ENCODE measurements at regions not wholly inside any gene's neighbourhood (a gene's known extent, or its start where the extent isn't known, plus 50 kb on each side); places are given as distances from the start of the nearest gene placed in this dataset.
"Not testable (repeated sequence)": the region's sequence is repeated elsewhere in the genome, so short reads cannot be mapped to it uniquely, and the experiment has no call there.

DNA sequence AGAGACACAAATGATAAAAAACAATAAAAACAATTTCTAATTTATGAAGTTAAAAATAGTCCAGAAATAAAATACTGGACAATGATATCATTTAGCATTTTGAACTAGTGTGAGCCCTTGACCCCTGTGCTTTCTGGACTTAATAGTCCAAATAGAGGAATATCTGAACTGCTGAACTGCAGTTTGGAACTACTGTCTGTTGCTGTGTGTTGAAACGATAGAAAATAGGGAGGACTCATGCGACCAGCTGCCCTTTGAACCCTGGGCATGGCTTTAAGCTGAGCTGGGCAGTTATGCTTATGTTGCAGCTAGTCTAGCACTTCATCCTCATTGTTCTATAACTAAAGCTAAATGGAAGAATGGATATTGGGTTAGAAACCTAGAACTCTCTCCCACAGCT, 99.5 kb downstream of the FMR1NB start:
- DNase-seq (ENCODE audit: low read depth in 2 of 2) = no peak

DNA sequence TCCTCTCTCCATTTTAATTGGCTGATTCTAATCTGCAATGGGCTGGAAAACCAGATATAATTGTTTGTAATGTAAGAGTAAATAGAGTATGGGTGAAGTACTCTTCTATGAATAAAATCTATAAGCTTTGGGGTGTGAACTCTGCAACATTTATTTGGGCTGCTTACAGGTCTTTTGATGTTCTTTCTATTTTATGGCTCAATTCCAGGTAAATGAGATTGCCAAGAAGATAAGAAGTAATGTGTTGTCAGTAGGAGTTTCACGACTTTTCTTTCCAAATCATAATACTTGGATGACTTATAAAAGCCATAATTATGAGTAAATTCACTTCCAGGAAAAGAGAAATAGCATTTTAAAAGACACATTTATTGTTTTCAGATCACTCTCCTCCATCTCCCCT, 103.5 kb downstream of the FMR1NB start:
- no peak for DNase-seq (ENCODE audit: low read depth in 2 of 2)

DNA sequence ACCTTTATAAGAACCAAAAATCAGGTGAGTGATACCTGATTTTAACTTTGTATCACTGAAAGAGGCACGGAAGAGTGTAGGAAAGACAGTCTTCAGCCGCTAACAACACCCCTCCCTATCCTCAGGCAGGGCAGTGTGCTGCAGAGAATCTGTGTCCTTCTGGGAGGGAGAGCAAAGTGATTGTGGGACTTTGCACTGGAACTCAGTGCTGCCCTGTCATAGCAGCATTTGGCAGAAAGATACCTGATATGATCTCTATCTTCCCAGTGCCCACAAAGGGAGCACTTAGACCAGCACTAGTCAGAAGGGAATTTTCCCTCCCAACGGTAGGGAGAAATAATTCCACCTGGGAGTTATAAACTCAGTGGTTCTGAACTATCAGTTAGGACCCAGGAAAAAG, 139.0 kb downstream of the FMR1NB start:
- DNase-seq (ENCODE audit: low read depth in 2 of 2) = no peak

DNA sequence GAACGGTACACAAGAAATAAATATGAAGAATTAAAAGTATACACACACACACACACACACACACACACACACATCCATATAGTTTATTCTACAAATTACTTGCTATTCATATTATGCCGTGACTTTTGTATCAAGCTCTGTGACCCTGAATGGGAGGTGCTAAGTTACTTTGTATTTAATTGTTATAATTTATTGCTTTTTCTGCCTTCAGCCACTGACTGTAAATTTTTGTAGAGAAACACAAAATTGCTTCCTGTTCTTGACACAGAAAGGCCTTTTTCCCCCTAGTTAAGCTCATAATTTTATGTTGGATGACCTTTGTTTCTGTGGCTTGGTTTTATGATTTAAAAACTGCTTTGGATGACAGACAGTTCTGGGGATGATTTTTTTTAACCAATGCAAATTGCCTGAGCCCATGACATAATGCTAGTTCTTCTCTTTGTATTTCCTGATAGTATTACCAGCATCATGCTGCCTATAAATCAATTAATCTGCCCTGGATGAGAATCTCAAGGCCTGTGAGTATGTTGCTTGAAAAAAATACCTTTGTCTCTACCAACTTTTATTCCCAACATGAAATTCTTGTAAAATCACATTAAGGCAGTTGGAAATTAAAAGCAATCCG, 140.0 kb downstream of the FMR1NB start:
- DNase-seq (ENCODE audit: low read depth in 2 of 2) = no peak

DNA sequence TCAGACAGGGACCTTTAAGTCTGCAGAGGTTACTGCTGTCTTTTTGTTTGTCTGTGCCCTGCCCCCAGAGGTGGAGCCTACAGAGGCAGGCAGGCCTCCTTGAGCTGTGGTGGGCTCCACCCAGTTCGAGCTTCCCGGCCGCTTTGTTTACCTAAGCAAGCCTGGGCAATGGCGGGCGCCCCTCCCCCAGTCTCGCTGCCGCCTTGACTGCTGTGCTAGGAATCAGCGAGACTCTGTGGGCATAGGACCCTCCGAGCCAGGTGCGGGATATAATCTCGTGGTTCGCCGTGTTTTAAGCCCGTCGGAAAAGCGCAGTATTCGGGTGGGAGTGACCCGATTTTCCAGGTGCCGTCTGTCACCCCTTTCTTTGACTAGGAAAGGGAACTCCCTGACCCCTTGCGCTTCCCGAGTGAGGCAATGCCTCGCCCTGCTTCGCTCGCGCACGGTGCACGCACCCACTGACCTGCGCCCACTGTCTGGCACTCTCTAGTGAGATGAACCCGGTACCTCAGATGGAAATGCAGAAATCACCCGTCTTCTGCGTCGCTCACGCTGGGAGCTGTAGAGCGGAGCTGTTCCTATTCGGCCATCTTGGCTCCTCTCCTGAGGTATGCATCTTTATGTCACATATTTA, 147.9 kb downstream of the FMR1NB start:
- not testable (repeated sequence) for DNase-seq (ENCODE audit: low read depth in 2 of 2)

DNA sequence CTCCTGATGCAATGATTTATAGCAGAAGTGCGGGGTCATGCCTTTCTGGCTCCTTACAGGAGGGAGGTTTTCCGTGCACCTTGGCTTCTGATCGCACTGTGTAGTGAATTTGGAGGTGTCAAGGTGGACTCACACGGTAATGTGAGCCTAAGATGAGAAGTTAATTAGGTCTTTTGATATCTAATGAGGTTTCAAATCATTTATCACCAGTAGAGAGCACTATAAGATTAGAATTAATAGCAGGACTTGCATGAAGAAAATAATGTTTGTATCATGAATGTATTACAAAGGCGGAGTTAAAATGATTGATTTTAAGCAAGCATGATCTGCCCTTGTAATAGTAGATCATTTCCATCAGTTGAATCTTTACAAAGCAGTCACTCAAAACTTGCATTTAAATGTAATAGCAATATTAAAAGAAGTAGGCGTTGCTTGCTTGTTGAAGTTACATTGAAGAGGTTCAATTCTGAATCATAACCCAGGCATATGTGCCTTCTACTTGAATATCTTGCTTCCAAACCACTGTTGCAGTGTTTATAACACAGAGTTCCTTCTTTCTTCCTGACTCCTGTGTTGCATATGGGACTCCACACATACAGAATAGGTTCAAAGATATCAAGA, 152.1 kb downstream of the FMR1NB start:
- DNase-seq (ENCODE audit: low read depth in 2 of 2) = no peak

DNA sequence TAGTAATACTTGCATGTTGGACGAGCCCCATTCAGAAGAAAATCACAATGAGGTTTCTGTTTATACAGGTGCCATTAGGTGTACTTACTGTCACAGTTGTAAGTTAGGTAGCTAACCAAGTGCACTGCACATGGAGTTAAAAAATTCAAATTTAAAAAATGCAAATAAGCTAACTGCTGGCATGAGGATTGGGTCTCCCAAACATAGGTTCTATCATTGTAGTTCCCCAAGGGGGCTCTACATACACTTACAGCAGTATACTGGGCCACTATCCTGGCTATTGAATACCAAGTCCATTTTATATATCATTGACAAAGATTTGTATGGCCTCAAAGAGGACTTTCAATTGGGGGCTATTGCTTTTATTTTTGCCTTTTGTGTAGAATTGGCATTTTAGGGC, 153.4 kb downstream of the FMR1NB start:
- no peak for DNase-seq (ENCODE audit: low read depth in 2 of 2)

DNA sequence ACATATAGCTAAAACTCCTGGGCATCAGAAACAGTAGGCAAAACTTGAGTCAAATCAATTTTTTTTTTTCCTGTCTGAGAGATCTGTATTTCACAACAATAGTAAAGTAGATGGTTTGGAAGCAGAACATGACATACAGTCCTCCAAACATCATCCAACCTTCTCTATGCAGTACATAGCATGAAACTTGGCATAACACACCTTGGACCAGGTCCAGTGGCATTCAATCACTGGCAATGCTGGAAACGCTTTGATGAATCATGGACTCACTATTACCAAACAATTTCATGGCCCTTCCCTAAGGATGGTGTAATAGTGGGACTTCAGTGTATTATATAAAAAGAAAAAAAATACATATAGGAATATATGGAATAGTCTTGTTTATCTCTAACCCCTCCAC, 154.6 kb downstream of the FMR1NB start:
- DNase-seq (ENCODE audit: low read depth in 2 of 2) = no peak

DNA sequence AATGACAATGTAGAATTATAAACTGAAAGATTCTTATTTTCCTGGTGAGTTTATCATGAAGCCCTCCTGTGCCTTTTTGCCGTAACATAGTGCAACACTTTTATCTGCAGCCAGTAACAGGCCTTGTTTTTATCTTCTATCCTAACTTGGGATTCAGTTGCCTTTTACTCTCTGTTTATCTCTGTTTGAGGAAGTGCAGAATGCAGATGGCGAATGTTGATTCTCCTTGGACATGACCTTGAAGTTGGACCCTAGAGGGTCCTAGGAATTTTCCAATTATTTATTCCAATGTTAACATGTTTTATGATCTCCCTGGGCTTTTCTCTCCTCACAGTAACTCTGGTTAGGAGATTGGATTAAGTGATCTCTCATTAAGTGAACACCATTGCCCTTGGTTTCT, 165.0 kb downstream of the FMR1NB start:
- no peak for DNase-seq (ENCODE audit: low read depth in 2 of 2)

DNA sequence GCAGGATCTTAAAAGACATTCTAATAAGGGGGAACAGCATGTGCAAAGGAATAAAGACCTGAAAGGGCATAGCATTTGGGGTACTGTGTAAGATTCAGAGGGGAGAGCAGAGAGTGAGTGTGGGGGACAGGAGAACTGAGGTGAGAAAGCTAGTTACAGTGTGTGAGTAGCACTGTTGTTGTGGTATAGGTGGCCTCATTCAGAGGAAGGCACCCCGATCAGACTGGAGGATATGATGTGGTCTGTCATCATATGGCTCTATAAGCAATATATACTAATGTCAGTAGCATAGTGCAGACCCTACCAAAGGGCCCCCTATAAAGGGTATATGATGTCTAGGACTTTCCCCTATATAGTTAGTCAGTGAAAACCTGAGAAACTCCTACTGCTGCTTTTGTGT, 175.8 kb downstream of the FMR1NB start:
- DNase-seq (ENCODE audit: low read depth in 2 of 2) = no peak

DNA sequence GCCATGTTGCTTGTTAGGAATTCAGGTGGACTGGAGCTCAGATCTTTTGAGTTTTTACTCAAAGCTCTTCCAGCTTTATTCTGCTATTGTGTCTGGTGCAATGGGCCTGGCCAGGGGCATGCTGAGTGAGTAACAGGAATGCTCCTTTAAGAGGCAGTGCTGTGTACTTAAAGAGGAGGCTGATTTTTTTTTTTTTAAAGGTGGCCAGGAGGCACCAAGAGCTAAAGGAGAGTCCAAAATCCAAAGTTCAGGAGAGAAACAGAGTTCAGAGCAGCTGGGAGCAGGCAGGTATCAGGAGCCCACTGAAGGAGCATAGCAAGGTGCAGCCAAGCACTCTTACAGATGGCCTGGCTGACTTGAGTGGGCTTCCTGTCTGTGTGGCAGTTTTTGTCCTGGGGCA, 178.7 kb downstream of the FMR1NB start:
- DNase-seq (ENCODE audit: low read depth in 2 of 2) = no peak

DNA sequence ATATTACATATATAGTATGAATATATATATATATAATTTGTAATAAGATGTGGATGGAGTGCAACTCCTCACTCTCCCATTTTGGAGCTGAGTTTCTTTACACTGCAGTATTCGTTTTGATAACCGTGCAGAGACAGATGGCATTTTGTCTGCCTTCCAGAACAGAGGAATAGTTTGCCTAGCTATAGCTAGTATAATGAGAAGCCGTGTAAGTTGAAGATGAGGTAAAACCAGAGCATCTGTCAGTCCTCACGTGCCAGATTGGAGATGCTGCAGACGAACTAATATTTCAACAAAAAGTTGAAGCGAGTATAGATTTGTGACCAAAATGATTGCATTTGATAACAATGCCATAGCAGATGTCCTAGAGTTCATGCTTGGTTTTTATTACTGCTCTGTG, 180.6 kb downstream of the FMR1NB start:
- DNase-seq (ENCODE audit: low read depth in 2 of 2) = no peak

DNA sequence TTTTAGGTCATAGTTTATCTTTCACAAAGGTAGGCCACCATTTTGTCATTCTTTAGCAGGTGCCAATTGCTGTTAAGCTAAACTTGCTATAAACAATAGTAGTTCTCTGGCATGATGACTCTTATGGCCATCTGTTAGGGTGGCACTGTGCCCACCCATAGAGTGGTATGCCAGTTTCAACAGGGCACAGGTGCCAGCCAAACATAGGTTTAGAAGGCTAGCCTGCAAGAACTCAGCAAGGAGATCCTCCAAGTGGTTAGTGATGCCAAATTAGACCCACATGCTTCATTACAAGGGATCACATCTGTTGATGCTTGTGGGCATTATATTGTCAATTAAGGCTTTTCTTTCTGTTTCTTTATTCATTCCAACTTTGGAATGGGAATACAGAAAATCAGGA, 204.5 kb downstream of the FMR1NB start:
- DNase-seq (ENCODE audit: low read depth in 2 of 2) = no peak

DNA sequence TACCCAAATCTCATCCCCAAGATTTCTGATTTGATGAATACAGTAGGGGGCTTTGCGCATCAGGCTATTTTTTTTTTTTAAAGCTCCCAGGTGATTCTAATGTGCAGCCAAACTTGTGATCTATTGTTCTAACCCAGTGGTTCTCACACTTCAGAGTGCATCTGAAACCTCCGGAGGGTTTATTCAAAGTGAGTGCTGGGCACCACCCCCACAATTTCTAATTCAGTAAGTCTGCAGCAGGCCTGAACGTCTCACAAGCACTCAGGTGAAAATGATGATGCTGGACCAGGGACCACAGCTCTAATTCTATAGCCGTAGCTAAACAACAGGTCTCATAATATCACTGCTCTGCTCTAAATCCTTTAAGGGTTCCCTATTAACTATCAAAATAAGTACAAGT, 211.4 kb downstream of the FMR1NB start:
- DNase-seq (ENCODE audit: low read depth in 2 of 2) = no peak

DNA sequence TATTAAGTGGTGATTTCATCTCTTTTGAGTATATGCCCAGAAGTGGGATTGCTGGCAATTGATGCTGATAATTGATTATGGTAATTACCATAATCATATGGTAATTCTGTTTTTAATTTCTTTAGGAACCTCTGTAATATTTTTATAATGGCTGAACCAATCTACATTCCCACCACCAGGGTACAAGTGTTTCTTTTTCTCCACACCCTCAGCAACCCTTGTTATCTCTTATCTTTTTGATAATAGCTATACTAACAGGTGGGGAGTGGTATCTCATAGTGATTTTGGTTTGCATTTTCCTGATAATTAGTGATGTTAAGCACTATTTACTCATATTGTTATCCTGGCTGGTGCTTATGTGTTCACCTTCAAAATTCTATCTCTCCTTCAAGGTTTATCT, 212.6 kb downstream of the FMR1NB start:
- no peak for DNase-seq (ENCODE audit: low read depth in 2 of 2)

DNA sequence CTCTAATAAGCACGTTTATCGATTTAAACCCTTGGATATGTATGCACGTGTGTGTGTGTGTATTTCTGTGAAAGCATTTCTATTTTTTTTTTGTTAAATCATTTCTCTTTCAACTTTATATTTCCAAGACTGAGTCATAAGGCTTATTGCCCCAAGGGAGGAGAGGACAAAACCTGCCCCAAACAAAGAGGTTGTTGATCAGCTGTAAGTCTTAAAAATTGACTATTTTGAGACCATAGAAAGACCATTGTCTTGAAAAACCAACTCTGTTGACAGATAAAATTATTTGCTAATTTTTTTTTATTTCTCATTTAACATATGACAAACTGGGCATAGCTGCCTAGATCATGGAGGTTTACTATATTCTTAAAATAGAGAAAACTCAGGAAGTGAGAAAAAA, 222.4 kb downstream of the FMR1NB start:
- no peak for DNase-seq (ENCODE audit: low read depth in 2 of 2)

DNA sequence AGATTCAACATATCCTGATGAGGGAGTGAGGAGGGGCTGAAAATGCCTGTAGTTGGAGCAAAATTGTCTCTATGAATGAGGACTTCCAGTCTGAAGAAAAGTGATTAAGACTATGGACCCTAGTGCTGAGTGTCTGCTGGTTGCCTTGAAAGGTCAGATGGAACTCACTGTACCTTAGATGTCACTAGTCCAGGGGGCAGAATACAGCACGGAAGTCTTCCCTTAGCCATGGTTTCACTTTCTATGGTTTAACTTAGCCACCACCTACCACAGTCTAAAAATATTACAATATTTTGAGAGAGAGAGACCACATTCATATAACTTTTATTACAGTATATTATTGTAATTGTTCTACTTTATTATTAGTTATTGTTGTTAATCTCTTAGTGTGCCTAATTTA, 223.1 kb downstream of the FMR1NB start:
- no peak for DNase-seq (ENCODE audit: low read depth in 2 of 2)

DNA sequence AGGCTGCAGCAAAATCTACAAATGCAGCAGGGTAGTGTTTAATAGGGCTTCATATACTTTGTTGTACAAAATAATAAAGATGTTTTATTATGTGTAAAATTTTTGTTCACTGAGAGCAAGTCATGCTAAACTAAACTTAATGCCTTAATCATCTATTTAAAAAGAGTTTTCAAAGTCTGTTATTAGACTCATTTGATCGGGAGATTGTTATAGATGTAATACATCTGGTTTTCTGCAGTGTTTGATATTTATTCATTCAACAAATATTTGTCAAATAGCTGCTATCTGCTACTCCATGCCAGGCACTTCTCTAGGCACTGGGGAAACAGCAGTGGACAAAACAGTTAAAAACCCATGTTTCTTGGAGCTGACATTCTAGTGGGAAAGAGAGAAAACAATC, 233.6 kb downstream of the FMR1NB start:
- no peak for DNase-seq (ENCODE audit: low read depth in 2 of 2)

DNA sequence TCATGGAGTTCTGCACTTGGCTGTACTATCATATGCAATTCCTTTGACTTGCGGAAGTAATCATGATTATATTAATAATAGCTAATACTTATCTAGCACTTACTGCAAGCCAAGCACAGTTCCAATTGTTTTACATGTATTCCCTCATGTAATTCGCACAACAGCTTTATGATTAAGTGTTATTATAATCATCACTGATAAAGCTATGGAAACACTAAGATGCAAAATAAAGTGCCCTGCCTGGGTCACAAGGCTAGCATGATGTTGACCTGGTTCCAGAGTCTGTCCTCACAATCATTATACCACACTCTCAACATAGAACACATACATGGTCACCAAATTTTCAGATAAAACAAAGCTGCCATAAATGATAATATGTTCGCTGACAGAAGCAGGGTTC, 234.6 kb downstream of the FMR1NB start:
- no peak for DNase-seq (ENCODE audit: low read depth in 2 of 2)

DNA sequence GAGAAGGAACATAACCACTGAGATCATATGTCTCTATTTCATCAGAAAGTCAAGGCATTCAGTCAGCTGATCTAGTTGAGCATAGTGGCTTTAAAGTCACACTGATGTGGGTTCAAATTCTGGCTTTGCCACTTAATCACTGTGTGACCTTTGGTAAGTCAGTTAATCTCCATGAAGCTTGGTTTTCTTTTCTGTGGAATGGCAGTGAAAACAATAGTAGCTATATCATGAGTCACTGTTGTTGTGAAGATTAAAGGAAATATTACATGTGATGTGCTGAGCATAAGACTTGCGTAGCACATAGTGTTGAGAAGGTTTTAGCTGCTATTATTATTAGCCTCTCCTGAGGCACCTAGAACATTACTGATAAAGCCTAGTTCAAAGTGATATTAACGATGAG, 242.2 kb downstream of the FMR1NB start:
- DNase-seq (ENCODE audit: low read depth in 2 of 2) = no peak

DNA sequence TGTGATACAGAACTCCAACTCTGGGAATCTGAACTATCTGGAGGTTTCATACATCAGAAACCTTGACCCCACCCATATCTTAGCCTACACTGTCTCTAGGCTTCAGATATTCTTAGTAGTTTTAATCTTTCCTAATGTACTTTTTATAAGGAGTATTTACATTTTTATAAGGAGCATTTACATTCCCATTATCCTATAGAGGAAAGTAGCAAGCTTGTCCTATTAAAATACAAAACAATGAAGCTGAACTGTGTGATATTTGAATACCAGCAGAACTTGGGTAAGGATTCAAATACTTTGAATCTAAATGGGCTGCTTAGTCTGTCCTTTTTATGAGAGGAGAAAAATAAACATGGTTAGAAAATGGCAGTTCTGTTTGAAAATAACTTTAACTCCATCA, 247.4 kb downstream of the FMR1NB start:
- DNase-seq (ENCODE audit: low read depth in 2 of 2) = no peak

DNA sequence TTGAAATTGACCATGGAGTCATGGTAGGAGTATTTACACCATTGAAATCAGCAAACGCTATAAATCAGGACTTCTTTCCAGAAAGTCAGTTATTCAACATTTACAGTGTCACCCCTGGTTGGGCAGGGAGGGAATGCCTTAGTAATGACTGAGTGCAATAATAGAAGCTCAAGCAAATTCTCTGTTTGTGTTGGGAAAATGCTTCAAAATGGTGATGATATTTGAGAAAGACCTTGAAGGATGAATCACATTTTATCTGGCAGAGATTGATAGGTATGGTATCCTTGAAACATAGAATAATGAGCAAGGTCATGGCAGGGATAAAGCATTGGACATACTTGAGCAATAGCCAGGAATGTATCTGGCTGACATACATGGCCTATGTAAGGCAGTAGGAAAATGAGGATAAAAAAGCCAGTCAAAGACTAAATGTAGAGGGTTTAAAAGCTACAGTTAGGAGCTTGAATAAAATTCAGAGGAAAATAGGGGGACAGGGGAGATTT, 248.7 kb downstream of the FMR1NB start:
- no peak for DNase-seq (ENCODE audit: low read depth in 2 of 2)

DNA sequence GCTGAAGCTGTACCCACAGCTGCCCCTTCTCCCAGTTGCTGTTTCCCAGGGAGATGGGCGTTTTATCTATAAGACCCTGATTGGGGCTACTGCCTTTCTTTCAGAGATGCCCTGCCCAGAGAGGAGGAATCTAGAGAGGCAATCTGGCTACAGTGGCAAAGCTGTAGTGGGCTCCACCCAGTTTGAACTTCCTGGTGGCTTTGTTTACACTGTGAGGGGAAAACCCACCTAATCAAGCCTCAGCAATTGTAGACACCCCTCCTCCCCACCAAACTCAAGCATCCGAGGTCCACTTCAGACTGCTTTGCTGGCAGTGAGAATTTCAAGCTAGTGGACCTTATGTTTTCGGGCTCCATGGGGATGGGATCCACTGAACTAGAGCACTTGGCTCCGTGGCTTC, 240.4 kb upstream of the AFF2 start:
- no peak for DNase-seq (ENCODE audit: low read depth in 2 of 2)

DNA sequence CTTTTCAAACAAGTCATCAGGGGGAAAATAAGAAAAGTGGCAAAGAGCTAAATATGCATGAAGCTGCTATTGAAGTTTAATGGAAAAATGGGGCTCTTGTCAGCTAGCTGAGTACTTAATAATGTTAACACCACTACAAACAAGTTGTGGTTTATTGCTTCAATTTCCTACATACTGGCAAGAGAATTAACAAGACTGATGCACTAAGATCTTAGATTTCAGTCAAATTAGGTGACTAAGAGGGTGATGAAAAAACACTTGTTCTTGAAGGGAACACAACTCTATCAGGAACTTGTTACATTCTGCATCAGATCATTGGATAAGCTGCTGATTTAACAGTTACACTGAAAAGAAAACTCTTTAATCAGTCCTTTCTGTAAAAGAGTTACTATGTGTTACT, 234.6 kb upstream of the AFF2 start:
- DNase-seq (ENCODE audit: low read depth in 2 of 2) = no peak
